Activated B cell treated with CpG ODN at 0.5 μM for 24 hours (primary cell): ENCODE measurements at regions not wholly inside any gene's neighbourhood (a gene's known extent, or its start where the extent isn't known, plus 50 kb on each side); places are given as distances from the start of the nearest gene placed in this dataset.

Experiments
- ATAC-seq: fragments of 200-7000 bp; cut with Tn5 transposase; one replicate; pipeline ENCODE4 v1.10.0; 2021; ENCODE audit warnings: low read depth, mild to moderate bottlenecking, moderate library complexity
- CTCF ChIA-PET: fragments of 350-600 bp; sonication (Branson Sonifier 250); formaldehyde crosslinking; loops from one replicate; lab custom pipeline; 2021; ENCODE audit warnings: antibody characterized with exemption; lab: Charles Lee
- POLR2A ChIA-PET: fragments of 350-600 bp; sonication (Branson Sonifier 250); formaldehyde crosslinking; loops from one replicate; lab custom pipeline; 2021; ENCODE audit warnings: antibody characterized with exemption; lab: Charles Lee
- DNase-seq: peaks from one replicate; pipeline ENCODE4 v3.0.0; 2022
- H3K27ac Mint-ChIP-seq: one replicate; pipeline ENCODE4 v1.8.0; 2020; ENCODE audit warnings: mixed read lengths
- H3K27me3 Mint-ChIP-seq: one replicate; pipeline ENCODE4 v1.8.0; 2021; ENCODE audit warnings: mixed read lengths
- H3K36me3 Mint-ChIP-seq: one replicate; pipeline ENCODE4 v1.8.0; 2021; ENCODE audit warnings: low read depth, mixed read lengths
- H3K4me1 Mint-ChIP-seq: one replicate; pipeline ENCODE4 v1.8.0; 2021; ENCODE audit warnings: mixed read lengths
- H3K4me3 Mint-ChIP-seq: one replicate; pipeline ENCODE4 v1.8.0; 2020; ENCODE audit warnings: mild to moderate bottlenecking, mixed read lengths
- H3K9me3 Mint-ChIP-seq: one replicate; pipeline ENCODE4 v1.8.0; 2020; ENCODE audit warnings: mixed read lengths
- intact Hi-C: fragments of 100-400 bp; cut with micrococcal nuclease; formaldehyde crosslinking; loops from one replicate; pipeline ENCODE4 v1.15.1; 2024
- TF ChIP-seq, protein P1 (sequence below): fragments of 200-600 bp; IDR thresholded peaks from one replicate; pipeline ENCODE4 v1.8.0; 2022; ENCODE audit warnings: antibody characterized with exemption, mild to moderate bottlenecking

GRCh38 chr2:234733795-234734600 lies 217.8 kb upstream of the SH3BP4 start:
- ChIA-PET POLR2A (no interaction called here), CTCF (no interaction called here)
- DNase-seq (no peak), ATAC-seq (no peak)
- Mint-ChIP-seq H3K4me1 (no peaks in the 10 kb centered on the region), H3K36me3 (no peaks in the 10 kb centered on the region), H3K9me3 (peaks cover 4% of the 10 kb centered on the region), H3K27me3 (peaks cover 29% of the 10 kb centered on the region), H3K27ac (no peak overlapping the region), H3K4me3 (no peak overlapping the region)
- TF ChIP-seq, protein P1, sequence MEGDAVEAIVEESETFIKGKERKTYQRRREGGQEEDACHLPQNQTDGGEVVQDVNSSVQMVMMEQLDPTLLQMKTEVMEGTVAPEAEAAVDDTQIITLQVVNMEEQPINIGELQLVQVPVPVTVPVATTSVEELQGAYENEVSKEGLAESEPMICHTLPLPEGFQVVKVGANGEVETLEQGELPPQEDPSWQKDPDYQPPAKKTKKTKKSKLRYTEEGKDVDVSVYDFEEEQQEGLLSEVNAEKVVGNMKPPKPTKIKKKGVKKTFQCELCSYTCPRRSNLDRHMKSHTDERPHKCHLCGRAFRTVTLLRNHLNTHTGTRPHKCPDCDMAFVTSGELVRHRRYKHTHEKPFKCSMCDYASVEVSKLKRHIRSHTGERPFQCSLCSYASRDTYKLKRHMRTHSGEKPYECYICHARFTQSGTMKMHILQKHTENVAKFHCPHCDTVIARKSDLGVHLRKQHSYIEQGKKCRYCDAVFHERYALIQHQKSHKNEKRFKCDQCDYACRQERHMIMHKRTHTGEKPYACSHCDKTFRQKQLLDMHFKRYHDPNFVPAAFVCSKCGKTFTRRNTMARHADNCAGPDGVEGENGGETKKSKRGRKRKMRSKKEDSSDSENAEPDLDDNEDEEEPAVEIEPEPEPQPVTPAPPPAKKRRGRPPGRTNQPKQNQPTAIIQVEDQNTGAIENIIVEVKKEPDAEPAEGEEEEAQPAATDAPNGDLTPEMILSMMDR, result no peak
- intact Hi-C loops, result no loop called here

DNA sequence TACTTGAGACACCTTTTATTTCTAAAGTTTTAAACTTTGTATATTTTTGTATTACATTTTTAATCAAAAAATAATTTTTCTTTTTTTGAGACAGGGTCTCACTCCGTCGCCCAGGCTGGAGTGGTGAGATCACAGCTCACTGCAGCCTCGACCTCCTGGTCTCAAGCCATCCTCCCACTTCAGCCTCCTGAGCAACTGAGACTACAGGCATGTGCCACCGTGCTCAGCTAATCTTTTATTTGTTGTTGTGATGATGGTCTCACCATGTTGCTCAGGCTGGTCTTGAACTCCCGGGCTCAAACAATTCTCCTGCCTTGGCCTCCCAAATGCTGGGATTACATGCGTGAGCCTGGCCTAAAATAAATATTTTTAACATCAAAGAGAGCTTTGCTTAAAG lies 218.7 kb upstream of the SH3BP4 start:
- no peak for ATAC-seq
- POLR2A ChIA-PET, result no interaction called here
- CTCF ChIA-PET, result no interaction called here
- H3K27ac Mint-ChIP-seq, result no peak overlapping the region
- no peaks in the 10 kb centered on the region for H3K4me1 Mint-ChIP-seq
- no peak overlapping the region for H3K4me3 Mint-ChIP-seq
- H3K27me3 Mint-ChIP-seq, result peaks cover 22% of the 10 kb centered on the region
- intact Hi-C loops, result no loop called here
- H3K9me3 Mint-ChIP-seq, result peaks cover 4% of the 10 kb centered on the region
- H3K36me3 Mint-ChIP-seq, result no peaks in the 10 kb centered on the region
- DNase-seq, result no peak
- TF ChIP-seq, protein P1, result no peak

DNA sequence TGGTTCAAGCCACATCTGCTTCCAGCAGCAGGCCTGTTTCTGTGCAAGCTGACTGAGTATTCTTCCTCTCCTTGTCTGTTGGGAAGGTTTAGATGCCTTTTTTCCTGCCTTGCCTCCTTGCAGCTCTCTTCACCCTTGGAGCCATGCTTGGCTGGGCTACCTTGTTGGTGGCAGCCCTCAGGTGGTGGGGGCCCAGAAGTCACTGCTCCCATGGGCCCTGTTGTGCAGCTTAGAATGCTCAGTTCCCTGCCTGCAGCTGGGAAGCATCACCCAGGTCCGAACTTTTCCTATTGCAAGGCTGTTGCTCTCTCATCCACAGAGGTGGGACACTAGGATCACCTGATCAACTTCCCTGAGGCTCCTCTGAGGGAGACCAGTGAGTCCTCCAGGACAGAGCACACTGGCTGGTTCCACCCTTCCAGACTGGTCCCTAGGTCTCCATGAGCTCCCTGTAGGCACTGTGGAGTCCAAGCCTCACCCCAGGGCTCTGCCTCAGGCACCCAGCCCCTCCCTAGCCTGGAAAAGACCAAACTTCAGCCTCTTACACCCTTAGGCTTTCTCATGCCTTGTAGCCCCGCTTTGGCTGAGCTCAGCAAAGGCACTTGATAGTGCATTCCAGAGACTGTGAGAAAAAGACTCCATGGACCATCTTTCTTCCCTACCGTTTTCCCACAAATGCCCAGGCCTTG lies 219.3 kb upstream of the SH3BP4 start:
- no peaks in the 10 kb centered on the region for H3K4me1 Mint-ChIP-seq
- POLR2A ChIA-PET, result no interaction called here
- TF ChIP-seq, protein P1, result no peak
- CTCF ChIA-PET, result no interaction called here
- DNase-seq (no peak), ATAC-seq (no peak)
- H3K4me3 Mint-ChIP-seq, result no peak overlapping the region
- H3K27me3 Mint-ChIP-seq, result peaks cover 16% of the 10 kb centered on the region
- intact Hi-C loops, result no loop called here
- H3K9me3 Mint-ChIP-seq, result peaks cover 4% of the 10 kb centered on the region
- H3K36me3 Mint-ChIP-seq, result no peaks in the 10 kb centered on the region
- H3K27ac Mint-ChIP-seq, result no peak overlapping the region

DNA sequence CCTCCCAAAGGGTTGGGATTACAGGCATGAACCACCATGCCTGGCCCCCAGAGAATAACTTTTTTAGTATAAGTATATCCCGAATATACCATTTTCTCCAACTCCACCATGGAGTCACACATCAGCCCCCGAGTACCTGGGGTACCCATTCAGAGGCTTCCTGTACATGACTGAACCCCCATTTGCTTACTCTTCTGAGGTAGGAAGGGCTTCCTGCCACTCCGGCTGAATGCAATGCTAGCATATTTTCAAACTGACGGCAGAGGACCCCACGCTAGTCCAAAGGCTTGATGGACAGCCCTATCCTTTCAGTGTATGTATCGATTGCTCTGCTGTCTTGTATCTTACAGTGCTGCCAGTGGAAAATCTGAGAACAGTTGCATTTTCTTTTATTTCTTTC lies 220.6 kb upstream of the SH3BP4 start:
- no peak overlapping the region for H3K4me3 Mint-ChIP-seq
- no peaks in the 10 kb centered on the region for H3K36me3 Mint-ChIP-seq
- TF ChIP-seq, protein P1, result no peak
- no peak for DNase-seq
- peaks cover 15% of the 10 kb centered on the region for H3K27me3 Mint-ChIP-seq
- H3K27ac Mint-ChIP-seq, result no peak overlapping the region
- ATAC-seq, result no peak
- no peaks in the 10 kb centered on the region for H3K4me1 Mint-ChIP-seq
- POLR2A ChIA-PET, result no interaction called here
- intact Hi-C loops, result no loop called here
- CTCF ChIA-PET, result no interaction called here
- H3K9me3 Mint-ChIP-seq, result peaks cover 4% of the 10 kb centered on the region

GRCh38 chr2:234730066-234730640 lies 221.7 kb upstream of the SH3BP4 start:
- Mint-ChIP-seq H3K4me3 (no peak overlapping the region), H3K27ac (no peak overlapping the region), H3K27me3 (peaks cover 8% of the 10 kb centered on the region), H3K4me1 (no peaks in the 10 kb centered on the region), H3K9me3 (peaks cover 2% of the 10 kb centered on the region), H3K36me3 (no peaks in the 10 kb centered on the region)
- CTCF ChIA-PET, result no interaction called here
- DNase-seq (no peak), ATAC-seq (no peak)
- POLR2A ChIA-PET, result no interaction called here
- intact Hi-C loops, result no loop called here
- TF ChIP-seq, protein P1, result no peak
